Mesodermal cell (in vitro differentiated cells): ENCODE measurements at regions not wholly inside any gene's neighbourhood (a gene's known extent, or its start where the extent isn't known, plus 50 kb on each side); places are given as distances from the start of the nearest gene placed in this dataset.
"Not testable (repeated sequence)": the region's sequence is repeated elsewhere in the genome, so short reads cannot be mapped to it uniquely, and the experiment has no call there.

Experiments used
- H3K27ac ChIP-seq: 2 replicates; pipeline ENCODE4 v1.7.0; 2013; ENCODE audit warnings: mild to moderate bottlenecking, low read depth, low read length, moderate library complexity; ENCODE audit not compliant: severe bottlenecking
- H3K36me3 ChIP-seq: 2 replicates; pipeline ENCODE4 v1.7.1; 2013; ENCODE audit warnings: mild to moderate bottlenecking, low read length, moderate library complexity; ENCODE audit not compliant: control insufficient read depth, insufficient read depth
- H3K4me1 ChIP-seq: one replicate; pipeline ENCODE4 v1.7.1; 2013; ENCODE audit warnings: mild to moderate bottlenecking, low read length; ENCODE audit not compliant: insufficient read depth, control insufficient read depth, poor library complexity, severe bottlenecking
- H3K4me3 ChIP-seq: 2 replicates; pipeline ENCODE4 v1.7.0; 2013; ENCODE audit warnings: low read length, control low read depth, mild to moderate bottlenecking; ENCODE audit not compliant: insufficient read depth, poor library complexity, severe bottlenecking; ENCODE audit errors: extremely low read depth
- H3K9me3 ChIP-seq: 2 replicates; pipeline ENCODE4 v1.7.1; 2013; ENCODE audit warnings: mild to moderate bottlenecking, low read length, moderate library complexity; ENCODE audit not compliant: control insufficient read depth
- WGBS, 2 experiments: methylation state at CpG; one replicate each; pipeline ENCODE4 v1.1.5; 2013; ENCODE audit warnings: missing lambda C conversion rate in 2 of 2; ENCODE audit not compliant: insufficient coverage in 2 of 2; 5-methylcytosine and 5-hydroxymethylcytosine counted together

DNA sequence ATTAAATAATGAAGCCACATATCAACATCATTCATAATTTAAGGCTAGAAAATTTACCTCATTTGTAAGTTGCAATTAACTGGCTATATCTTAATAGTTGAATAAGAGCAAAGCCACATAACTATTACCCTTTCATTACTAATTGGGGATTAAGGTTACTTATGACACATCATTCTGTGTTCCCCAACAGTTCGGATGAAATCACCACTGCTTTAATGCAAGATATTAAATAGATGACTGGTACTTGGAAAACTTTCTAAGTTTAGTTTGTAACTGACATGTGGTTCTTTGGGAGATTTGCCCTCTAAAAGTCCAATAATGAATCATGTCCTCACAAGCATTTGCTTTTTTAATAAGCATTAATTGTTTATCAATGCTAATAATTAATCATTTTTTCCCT lies 109.1 kb downstream of the MTERF1 start:
- Histone ChIP-seq H3K27ac (no peak overlapping the region), H3K9me3 (no peaks in the 10 kb centered on the region), H3K4me3 (no peak overlapping the region), H3K4me1 (no peaks in the 10 kb centered on the region), H3K36me3 (no peaks in the 10 kb centered on the region)
- no CpG with 5 or more reads among the region's 1 CpG for WGBS, 2 experiments

DNA sequence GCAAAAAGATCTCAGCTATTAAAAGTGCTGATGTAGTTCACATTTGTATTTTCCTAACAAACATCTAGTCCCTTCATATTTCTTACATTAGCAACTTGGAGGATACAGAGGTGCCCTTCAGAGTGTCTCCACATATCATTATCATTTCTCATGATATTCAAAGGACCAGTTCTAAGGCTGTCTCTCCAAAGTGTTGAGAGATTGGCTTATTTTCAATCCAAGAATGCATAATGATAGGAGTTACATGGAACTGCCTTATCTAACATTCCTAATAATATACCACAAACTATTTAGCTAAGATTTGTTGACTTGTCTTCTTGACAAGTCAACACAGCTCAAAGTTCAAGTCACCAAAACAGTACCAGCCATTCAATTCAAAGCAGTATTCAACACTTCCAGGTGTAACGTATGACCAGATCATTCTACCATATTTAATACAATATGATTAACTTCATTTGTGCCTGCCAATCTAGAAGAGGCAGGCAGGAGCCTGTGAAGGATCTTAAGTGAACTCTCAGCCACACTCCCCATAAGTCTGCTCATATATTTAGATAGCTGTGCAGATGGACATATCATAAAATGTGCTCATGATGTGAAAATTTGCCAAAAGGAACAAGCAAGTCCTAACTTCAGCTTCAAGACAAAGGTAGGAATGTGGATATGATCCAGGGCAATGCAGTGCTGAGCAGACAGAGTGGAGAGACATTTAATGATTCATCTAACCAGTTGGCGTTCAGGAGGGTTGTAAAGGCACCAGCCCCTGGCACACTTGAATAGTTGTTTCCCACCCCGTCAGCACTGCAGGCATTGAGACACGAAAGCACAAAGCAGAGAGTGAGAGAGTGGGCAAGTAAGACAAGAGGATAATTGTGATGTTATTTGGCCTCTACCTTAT lies 108.3 kb downstream of the MTERF1 start:
- H3K27ac ChIP-seq, result no peak overlapping the region
- no peak overlapping the region for H3K4me3 ChIP-seq
- H3K4me1 ChIP-seq, result no peaks in the 10 kb centered on the region
- WGBS, 2 experiments, result 90 to 100% methylated on average over 2 of the region's 4 CpGs
- H3K36me3 ChIP-seq, result no peaks in the 10 kb centered on the region
- no peaks in the 10 kb centered on the region for H3K9me3 ChIP-seq

DNA sequence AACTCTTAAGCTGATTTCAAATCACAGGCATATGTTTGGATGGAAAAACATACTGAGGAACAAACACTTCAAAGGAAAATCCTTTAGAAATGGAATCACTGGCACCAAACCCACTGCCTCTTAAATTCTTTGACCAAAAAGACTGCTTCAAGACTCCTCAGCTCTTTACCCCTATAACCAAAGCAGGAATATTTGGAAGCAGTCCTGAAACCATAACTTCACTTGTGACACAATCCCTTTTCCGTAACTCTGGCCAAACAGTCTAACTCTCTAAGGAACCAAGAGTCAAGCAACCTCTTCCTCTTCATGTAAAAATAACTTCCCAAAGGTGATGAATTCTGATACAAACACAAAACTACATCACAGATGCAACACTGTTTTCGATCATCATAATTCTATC lies 104.3 kb downstream of the MTERF1 start:
- WGBS, 2 experiments, result 83 to 100% methylated on average over 1 of the region's 2 CpGs
- Histone ChIP-seq H3K4me3 (no peak overlapping the region), H3K36me3 (no peaks in the 10 kb centered on the region), H3K9me3 (no peaks in the 10 kb centered on the region), H3K4me1 (no peaks in the 10 kb centered on the region), H3K27ac (no peak overlapping the region)

DNA sequence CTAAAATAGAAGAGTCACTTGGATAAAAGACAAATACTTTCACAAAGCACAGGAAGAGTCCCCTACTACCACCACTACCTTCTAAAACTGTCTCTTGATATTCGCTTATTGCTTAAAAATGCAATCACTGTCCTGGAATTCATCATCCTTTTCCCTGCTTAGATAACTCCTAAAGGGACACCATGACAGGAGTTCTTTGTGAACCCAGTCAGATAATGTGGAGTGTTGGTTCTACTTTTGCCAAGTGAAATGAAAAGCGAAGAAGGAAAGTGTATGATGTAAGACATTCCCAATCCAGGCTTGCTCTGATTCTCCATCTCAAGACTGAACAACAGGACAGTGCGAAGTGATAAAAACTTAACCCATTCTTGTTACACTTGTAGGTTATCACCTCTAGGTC lies 103.0 kb downstream of the MTERF1 start:
- H3K9me3 ChIP-seq, result no peaks in the 10 kb centered on the region
- H3K27ac ChIP-seq, result no peak overlapping the region
- no peaks in the 10 kb centered on the region for H3K4me1 ChIP-seq
- H3K36me3 ChIP-seq, result no peaks in the 10 kb centered on the region
- 86 to 100% methylated on average over 1 to 2 of the region's 3 CpGs for WGBS, 2 experiments
- no peak overlapping the region for H3K4me3 ChIP-seq

DNA sequence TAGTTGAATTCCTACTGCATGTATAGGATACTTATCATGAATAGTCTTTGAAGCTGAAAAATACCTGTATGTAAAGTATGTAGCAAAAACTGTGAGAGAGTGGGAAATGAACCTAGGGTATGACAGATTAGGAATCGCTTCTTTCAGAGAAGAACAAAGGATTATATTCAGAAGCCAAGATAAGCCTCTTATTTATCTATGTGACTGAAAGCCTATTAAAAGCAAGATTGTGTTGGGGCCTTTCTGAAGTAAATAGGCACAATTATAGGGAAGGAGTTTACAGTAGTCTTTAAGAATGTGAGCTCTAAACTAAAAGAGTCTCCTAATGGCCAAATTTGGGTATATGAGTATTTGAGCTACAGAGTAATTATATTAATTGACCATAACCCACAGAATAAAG lies 102.1 kb downstream of the MTERF1 start:
- WGBS, 2 experiments, result no CpG with 5 or more reads among the region's 1 CpG
- Histone ChIP-seq H3K27ac (no peak overlapping the region), H3K4me1 (no peaks in the 10 kb centered on the region), H3K9me3 (no peaks in the 10 kb centered on the region), H3K4me3 (no peak overlapping the region), H3K36me3 (no peaks in the 10 kb centered on the region)

DNA sequence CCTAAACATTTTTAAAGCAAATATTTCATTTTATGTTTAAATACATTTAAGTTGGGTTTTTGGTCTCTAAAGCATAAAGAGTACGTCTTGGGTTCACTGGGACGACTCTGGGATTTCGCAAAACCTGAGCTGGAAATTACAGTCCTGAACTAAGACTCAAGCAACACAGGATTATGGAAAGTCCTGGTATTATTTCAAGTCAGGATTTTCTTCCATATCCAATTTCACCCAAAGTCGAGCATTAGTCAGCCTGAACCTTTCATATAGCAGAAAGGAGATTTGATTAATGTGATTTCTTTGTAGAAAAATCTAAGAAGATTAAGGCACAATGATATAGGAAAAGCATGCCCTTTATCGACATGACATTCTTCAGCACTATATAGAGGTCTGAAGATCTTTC lies 100.0 kb downstream of the MTERF1 start:
- Histone ChIP-seq H3K9me3 (no peaks in the 10 kb centered on the region), H3K4me1 (no peaks in the 10 kb centered on the region), H3K36me3 (no peaks in the 10 kb centered on the region), H3K27ac (no peak overlapping the region), H3K4me3 (no peak overlapping the region)
- WGBS, 2 experiments, result 80 to 93% methylated on average over 1 to 3 of the region's 5 CpGs

DNA sequence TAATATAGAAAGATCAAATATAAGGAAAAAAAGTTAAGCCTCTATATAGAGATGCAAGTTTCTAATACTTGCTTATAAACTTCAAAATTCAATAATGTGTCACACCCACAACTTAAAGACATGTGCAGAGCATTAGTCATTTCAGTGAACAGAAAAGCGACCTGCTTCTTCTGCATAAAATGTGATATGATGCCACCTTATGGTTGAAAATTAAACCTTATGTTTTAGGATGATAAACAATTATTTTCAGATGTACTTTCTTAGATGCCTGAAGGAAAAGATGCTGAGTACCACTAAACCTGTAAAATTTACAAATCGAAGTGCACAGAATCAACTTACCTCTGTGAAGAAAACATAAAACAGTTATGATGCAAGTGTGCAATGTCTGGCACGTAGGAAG lies 96.0 kb downstream of the MTERF1 start:
- Histone ChIP-seq H3K4me1 (no peaks in the 10 kb centered on the region), H3K9me3 (no peaks in the 10 kb centered on the region), H3K27ac (no peak overlapping the region), H3K4me3 (no peak overlapping the region), H3K36me3 (no peaks in the 10 kb centered on the region)
- 60 to 100% methylated on average over 1 of the region's 3 CpGs for WGBS, 2 experiments

DNA sequence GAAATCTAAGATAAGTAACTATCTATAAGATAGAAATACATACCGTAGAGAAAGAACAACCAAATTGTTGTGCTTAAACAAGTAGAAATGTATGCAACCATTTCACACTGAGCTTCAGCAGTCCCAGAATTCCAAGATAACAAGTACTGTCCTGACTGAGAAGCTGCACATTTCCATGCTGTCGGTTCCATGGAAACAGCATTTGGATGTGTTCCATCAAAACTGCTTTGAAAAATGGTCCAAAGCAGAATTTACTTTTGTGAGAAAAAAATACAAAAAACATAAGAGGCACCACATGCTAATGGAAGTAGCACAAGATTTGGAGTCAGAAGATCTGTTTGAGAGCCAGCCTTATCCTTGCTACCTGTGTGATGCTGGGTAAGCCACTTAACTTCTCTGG lies 92.6 kb downstream of the MTERF1 start:
- Histone ChIP-seq H3K4me1 (no peaks in the 10 kb centered on the region), H3K27ac (no peak overlapping the region), H3K9me3 (no peaks in the 10 kb centered on the region), H3K4me3 (no peak overlapping the region), H3K36me3 (no peaks in the 10 kb centered on the region)
- 100% methylated on average over 1 of the region's 2 CpGs for WGBS, 2 experiments

DNA sequence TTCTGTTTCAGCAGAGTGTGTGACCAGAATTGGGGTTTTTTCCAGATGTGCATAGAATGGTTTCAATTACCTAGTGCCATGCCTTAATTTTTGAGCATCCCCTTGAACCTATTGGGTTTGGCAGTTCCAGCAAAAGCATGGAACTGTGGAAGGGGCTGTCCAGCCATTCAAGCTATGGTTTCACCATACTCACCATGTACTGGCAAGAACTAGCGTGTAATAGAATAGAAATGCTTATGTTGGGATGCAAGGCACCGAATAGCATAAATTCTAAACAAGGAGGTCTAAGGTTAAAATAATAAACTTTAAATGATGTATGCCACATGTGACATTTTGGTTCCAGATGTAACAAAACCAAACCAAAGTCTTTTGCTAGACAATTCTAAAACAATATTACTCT lies 91.4 kb downstream of the MTERF1 start:
- WGBS, 2 experiments, result no CpG with 5 or more reads among the region's 2 CpGs
- Histone ChIP-seq H3K4me1 (no peaks in the 10 kb centered on the region), H3K9me3 (no peaks in the 10 kb centered on the region)

DNA sequence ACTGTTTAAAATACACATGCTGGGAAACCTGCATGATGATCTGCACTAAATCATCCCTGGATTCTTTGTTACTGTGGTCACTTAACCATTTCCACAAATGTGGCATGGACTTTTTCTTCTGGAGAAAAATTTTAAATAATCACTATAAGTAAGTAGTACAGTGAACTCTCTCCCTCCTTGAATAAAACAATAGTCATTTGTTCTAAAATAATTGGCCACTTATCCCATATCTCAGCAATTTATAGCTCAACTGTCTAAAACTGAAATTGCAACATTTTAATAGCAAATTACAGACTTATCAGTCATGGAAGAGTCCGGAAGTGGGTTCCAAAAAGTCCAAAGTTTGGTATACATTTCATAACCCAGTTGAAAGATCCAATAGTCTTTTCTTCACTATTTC lies 90.9 kb downstream of the MTERF1 start:
- H3K36me3 ChIP-seq, result no peaks in the 10 kb centered on the region
- H3K27ac ChIP-seq, result no peak overlapping the region
- 80% methylated on average over 1 of the region's 1 CpG; no CpG with 5 or more reads in 1 of the 2 experiments for whole genome bisulfite sequencing, 2 experiments
- H3K4me1 ChIP-seq, result no peaks in the 10 kb centered on the region
- H3K4me3 ChIP-seq, result no peak overlapping the region
- H3K9me3 ChIP-seq, result no peaks in the 10 kb centered on the region

More for the DNA sequence above, 91.4 kb downstream of the MTERF1 start:
- Histone ChIP-seq H3K4me3 (no peak overlapping the region), H3K36me3 (no peaks in the 10 kb centered on the region), H3K27ac (no peak overlapping the region)

DNA sequence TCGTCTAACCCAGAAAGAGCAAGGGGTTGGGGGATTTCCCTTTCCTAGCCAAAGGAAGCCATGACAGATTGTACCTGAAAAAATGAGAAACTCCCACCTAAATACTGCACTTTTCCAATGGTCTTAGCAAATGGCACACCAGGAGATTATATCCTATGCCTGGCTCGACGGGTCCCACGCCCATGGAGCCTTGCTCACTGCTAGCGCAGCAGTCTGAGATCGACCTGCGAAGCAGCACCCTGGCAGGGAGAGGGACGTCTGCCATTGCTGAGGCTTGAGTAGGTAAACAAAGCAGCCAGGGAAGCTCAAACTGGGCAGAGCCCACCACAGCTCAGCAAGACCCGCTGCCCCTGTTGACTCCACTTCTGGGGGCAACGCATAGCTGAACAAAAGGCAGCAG lies 89.9 kb downstream of the MTERF1 start:
- H3K27ac ChIP-seq, H3K9me3 ChIP-seq, H3K4me1 ChIP-seq, H3K4me3 ChIP-seq, H3K36me3 ChIP-seq: not testable (repeated sequence)
- WGBS, 2 experiments, result 92 to 93% methylated on average over 9 to 10 of the region's 10 CpGs
